SW 1271 (cell line): ENCODE measurements at regions not wholly inside any gene's neighbourhood (a gene's known extent, or its start where the extent isn't known, plus 50 kb on each side); places are given as distances from the start of the nearest gene placed in this dataset.
"Not testable (repeated sequence)": the region's sequence is repeated elsewhere in the genome, so short reads cannot be mapped to it uniquely, and the experiment has no call there.

Source experiments
- DNase-seq, 2 experiments: peaks; one replicate each; lab custom pipeline; 2025; lab: John Stamatoyannopoulos, UW

DNA sequence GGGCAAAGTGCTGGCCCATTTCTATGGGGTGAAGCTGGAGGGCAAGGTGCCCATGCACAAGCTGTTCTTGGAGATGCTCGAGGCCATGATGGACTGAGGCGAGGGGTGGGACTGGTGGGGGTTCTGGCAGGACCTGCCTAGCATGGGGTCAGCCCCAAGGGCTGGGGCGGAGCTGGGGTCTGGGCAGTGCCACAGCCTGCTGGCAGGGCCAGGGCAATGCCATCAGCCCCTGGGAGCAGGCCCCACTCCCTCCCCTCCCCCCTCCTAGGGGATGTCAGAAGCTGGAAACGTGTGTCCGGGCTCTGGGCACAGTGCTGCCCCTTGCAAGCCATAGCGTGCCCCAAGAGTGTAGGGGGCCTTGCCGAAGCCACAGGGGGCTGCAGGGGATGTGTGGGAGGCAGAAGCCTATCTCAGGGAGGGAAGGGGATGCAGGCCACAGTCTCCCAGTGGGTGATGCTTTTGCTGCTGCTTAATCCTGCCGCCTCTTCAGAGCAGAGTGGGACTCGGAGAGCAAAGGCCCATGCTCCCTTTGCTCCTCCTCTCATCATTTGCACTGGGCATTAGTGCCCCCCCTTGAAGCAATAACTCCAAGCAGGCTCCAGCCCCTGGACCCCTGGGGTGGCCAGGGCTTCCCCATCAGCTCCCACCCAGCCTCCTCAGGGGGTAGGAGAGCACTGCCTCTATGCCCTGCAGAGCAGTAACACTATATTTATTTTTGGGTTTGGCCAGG is 85.2 kb downstream of the MRPL57 start:
- DNase-seq, result not testable (repeated sequence)

DNA sequence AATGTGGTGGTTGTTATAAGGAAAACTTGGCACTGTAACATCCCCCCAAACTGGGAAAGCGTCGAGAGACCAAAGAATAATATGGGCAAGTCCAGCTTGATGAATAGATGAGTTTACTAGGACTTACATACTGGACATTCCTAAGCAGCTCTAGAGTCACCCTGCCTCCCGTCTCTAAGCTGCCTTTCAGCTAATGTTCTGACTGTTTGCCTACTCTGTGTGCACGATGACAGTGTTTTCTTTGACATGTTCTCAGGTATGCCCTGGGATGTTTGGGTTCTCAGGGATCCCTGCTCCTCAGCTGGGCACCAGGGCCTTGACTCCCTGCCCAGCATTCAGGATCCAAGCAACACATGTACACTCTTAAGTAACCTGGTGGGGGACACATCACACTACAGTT is 87.5 kb downstream of the MRPL57 start:
- DNase-seq, result not testable (repeated sequence)

DNA sequence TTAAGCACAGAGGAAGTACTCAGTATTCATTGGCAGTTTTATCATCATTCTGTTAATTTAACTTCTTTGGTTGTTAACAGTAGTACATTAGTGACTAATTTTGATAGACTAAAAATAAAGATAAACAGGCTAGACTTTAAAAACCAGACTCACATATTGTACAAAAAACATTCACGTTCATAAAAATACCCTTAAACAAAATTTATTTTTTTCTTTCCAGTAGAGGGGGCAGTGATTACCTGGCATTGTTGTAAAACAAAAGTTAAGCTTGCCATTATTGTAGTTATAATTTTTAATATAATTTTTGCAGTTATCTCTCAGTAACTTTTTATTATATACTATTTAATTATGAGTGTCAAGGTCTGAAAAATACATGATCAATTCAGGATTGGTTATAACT is 92.0 kb downstream of the MRPL57 start:
- not testable (repeated sequence) for DNase-seq

DNA sequence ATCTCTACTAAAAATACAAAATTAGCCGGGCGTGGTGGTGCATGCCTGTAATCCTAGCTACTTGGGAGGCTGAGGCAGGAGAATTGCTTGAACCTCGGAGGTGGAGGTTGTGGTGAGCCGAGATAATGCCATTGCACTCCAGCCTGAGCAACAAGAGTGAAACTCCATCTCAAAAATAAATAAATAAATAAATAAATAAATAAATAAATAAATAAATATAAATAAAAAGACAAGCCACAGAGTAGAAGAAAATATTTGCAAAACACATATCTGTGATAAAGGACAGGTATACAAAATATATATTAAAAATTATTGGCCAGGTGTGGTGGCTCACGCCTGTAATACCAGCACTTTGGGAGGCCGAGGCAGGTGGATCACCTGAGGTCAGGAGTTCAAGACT is 96.0 kb downstream of the MRPL57 start:
- not testable (repeated sequence) for DNase-seq

DNA sequence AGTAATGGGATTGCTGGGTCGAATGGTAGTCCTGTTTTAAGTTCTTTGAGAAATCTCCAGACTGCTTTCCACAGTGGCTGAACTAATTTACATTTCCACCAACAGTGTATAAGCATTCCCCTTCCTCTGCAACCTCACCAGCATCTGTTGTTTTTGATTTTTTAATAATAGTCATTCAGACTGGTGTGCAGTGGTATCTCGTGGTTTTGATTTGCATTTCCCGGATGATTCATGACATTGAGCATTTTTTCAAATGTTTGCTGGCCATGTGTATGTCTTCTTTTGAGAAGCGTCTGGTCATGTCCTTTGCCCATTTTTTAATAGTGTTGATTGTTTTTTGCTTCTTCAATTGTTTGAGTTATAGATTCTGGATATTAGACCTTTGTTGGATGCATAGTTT is 98.0 kb downstream of the MRPL57 start:
- DNase-seq, result not testable (repeated sequence)

DNA sequence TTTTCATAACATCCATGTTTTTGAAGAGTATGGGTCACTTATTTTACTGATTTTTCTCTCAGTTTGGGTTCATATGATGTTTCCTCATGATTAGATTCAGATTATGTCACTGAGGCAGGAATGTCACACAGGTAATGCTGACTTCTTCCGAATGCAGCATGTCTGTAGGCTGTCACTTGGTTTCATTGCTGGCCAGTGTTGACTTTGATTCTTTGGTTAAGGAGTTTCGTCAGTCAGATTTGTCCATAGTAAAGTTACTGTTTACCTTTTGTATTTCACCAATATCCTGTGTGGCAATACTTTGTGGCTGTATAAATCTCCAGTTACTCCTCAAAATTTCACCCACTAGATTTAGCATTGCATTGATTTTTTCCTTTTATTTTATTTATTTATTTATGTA is 105.6 kb downstream of the MRPL57 start:
- no peak for DNase-seq

DNA sequence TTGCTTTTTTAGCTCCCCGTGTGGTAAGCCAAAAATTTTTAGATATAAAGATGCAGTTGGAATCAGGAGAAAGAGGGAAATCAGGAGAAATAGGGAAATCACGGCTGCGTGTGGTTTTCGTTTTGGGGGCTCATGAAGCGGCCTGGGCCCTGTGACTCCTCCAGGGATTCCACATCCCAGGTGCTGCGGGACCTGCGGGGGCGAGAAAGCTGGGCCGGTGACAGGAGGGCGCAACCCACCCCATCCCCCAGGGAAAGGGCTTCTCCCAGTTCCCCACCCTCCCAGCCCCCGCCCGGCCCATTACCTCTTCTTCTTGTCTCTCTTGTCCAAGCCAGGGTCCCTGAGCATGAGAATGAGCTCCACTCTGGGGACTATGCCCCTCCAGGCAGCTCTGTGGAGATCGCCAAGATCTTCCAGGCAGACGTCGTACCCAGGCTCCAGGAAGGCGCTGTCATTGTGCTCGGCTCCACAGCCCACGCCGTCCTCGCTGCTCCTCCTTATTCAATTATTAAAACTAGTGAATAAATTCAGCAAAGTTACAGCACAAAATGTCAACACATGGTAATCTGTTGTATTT is 111.0 kb downstream of the MRPL57 start:
- no peak for DNase-seq

DNA sequence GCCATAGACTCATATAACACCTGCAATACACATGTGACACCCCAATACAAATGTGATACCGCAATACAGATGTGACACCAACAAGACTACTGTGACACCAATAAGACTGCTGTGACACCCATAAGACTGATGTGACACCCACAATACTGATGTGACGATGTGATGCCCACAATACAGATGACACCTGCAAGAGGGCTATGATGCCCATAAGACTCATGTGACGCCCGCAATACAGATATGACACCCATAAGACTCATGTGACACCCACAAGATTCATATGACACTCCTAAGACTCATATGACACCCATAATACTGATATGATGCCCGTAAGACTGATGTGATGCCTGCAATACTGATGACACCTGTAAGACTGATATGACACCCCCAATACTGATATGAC is 113.0 kb downstream of the MRPL57 start:
- DNase-seq, result no peak

DNA sequence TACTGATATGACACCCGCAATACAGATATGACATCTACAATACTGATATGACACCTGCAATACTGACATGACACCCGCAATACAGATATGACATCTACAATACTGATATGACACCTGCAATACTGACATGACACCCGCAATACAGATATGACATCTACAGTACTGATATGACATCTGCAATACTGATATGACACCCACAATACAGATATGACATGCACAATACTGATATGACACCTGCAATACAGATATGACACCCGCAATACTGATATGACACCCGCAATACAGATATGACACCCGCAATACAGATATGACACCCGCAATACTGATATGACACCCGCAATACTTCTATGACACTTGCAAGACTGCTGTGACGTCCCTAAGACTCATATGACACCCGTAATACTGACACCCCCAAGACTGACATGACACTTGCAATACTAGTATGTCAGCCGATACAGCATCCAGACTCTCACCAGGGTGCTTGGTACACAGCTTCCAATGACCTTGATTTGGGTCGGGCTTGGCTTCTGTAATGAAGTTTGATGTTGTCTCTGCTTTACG is 114.1 kb downstream of the MRPL57 start:
- DNase-seq, result not testable (repeated sequence)

DNA sequence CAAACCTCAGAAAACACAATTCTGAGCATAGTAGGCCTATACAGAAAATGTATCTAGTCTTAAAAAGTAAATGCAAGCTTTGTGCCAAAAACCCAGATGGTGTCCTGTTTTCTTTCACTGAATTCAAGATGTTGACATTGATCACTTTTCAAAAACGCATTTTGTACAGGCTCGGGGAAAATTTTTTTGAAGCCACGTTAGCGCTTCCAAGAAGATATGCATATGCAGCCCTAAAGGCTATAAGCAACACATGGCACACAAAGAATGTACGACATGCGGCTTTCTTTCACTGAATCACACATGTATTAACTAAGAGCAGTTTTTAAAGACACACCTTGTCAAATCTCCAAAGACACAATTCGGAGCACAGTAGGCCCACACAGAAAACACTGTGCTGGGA is 115.4 kb downstream of the MRPL57 start:
- DNase-seq, result no peak

DNA sequence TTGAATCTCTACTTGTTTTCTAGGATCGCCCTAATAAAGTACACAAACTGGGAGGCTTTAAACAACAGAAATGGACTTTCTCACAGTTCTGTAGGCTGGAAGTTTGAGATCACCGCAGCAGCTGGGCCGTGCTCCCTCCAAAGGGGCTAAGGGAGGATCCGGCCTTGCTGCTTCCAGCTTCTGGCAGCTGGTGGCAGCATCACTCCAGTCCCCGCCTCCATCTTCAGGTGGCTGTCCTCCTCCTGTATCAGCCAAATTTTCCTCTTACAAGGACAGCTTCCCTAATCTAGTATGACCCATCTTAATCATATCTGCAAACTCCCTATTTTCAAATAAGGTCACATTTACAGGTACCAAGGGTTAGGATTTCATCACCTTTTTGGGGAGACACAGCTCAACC is 120.5 kb downstream of the MRPL57 start:
- peak in 1 of 2 experiments; percentile 13 for DNase-seq

DNA sequence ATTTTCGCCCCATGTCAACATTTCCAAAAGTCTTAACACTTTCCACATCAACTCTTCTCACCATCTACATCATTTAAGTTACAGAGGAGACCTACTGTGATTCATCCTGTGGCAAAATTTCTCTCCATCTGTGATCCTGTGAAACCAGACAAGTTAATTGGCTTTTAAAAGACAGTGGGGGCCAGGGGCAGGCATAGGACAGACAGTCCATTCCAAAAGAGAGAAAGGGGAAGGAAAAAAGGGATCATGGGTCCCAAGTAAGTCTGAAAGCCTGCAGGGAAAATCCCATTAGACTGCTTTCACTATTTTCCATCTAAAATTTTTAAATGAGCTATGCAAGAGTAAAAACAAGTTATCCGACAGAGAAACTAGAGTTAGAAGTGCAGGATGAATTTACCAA is 121.0 kb downstream of the MRPL57 start:
- no peak for DNase-seq

DNA sequence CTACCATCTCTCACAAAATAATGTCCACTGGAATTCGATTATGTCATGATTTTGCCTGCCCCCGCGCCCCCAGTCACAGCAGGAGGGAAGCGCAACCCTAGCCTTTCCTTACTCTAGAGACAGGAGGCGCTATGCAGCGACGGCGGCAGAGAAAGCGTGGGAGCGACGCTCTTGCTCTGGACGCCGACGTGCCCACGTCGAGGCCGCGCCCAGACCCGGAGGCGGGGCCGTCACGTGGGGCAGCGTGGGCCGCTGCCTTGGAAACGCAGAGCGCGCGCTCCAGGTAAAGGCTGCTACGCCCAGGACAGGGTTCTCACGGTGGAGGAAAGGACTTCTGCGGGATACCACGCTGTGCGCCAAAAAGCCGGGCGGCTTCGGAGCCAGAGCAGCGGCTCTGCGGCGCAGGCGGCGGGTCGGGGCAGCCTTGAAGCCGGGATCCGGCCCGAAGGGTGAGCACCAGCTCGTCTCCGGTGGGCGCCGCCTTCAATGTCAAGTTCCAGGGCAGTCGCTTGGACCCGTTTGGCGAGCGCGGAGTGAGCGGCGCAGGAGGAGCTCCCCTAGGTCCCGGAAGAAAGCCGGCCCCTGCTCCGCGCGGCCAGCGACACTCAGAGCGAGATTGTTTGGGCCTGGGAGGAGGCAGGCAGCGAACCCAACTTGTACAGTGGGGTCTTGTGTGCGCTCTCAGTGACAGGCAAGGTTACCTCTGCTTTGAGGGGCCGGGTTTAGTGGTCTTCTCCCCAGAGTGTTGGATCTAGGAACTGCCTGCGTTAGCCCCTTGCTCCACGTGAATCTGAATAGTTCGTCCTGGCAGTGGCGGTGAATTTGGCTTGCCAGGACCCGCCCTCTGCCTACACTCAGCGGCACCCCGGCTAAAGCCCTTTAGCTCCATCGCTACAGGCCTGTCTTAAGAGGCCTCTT is 121.7 kb downstream of the MRPL57 start:
- DNase-seq, result peak; percentile 60 to 74

DNA sequence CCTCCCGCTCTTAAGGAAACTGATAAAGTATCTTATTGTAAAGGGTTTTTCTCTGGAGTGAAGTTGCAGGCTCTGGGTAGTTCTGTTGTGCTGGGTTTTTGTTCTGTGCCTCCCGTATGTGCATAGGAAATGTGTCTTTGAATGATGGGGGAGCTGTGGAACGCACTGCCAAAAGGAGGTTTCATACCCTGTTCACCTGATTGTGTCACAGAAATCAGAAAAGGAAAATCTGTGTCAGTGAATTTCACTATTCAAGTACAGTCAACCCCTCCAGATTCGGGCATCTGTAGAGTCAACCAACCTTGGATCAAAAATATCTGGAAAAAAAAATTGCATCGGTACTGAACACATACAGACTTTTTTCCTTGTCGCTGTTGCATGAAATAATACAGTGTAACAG is 127.8 kb downstream of the MRPL57 start:
- DNase-seq, result no peak

DNA sequence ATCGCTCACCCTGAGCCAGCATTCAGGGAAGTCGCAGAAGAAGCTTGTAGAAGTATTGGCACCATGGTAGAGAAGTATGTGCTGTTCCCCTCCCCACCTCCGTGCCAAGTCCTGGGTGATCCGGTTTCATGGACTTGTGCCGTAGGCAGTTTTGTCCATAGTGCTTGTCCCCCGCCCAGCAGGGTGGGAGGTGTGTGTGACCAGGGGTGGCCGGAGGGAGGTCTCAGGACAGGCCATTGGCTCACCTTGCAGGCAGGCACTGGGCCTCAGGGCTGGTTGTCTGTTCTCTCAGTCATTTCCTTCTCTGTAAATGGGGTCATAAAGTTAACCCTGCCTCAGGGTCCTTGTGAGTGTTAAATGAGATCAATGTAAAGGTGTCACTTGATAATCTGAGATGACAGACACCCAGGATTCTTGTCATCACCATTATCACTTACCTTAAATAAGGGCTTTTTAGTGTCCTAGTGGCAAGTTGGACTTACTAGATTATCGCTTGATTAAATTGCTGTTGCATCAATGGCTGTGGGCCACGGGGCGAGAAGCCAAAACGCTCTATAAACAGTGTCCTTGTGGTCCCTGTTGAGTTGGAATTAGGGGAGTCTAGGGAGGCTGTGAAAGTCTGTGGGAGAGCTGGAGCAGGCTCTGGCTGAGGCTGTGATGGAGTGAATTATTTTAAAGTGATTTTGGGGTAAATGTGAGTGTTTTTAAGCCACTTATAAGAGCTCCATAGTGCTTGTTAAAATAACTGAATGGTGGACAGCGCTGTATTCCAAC is 130.0 kb downstream of the MRPL57 start:
- not testable (repeated sequence) for DNase-seq

DNA sequence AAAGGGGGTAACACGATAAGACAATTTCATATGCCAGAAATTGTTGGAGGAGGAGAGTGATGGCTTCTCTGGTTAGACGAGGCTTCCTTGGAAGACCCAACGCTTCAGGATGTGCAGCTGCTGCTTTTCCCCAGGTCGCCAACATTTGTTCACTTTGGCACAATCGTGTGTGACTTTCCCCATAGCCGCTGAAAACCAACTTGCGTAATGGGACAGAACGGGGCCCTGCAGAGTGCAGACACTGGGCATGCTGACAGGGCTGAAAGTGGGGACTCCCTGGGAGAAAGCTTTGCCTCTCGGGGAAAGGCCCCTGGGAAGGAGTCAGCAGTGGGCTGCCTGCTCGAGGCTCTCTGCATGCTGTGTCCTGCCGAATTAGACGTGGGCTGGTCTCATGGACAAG is 130.7 kb downstream of the MRPL57 start:
- not testable (repeated sequence) for DNase-seq

DNA sequence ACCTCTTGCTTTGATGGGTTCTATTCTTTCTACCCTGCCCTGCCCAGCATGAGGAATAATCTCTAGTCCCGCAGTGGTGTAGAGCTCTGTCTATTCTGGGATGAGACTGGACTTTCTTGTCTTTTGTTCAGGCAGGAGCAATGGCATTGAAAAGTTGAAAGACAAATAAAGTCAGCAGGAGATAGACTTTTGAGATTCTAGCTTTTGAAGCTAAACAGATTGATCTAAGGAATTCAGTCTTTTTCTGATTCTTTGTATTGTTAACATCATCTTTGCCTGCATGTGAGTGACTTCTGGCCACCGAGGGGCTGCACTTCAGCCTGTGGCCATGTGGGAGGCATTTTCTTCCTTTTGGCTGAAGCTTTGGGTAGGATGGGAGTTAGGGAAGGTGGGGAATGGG is 132.4 kb downstream of the MRPL57 start:
- DNase-seq, result no peak

DNA sequence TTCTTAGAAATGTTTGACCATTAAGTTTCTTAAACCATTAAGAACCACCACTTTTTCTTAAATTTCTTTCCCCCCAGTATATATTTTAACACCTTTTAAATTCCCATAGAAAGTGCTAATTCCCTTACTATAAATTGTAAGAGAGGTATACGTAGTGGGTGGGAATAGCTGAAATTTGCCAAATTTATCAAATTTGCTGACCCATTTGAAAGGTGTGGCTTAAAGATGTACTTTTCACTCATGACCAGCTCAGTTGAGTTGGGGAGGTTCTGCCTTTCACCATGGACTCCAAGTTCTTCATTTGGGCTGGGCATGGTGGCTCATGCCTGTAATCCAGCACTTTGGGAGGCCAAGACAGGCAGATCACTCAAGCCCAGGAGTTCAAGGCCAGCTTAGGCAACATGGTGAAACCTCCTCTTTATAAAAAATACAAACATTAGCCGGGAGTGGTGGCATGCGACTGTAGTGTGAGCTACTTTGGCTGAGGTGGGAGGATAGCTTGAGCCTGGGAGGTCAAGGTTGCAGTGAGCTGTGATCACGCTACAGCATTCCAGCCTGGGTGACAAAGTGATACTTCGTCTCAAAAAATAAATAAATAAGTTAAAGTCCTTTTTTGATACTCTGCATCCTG is 133.2 kb downstream of the MRPL57 start:
- no peak for DNase-seq

DNA sequence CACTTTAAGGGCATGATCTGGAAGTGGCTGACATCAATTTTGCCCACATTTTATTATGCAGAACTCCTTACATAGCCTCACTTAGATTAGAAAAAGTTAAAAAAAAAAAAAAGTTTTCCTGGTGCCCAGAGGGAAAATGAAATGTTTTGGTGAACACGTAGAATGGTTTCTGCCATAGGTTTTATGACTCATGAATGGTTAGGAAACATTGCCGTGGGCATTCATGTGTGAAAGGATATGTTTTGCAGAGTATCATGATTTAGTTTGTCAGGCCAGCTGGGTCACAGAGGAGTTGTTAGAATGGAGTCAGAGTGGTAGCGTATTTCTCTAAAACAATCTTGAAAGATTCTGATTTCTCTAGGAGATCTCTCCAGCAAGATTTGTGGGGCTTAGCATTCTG is 133.8 kb downstream of the MRPL57 start:
- no peak for DNase-seq

DNA sequence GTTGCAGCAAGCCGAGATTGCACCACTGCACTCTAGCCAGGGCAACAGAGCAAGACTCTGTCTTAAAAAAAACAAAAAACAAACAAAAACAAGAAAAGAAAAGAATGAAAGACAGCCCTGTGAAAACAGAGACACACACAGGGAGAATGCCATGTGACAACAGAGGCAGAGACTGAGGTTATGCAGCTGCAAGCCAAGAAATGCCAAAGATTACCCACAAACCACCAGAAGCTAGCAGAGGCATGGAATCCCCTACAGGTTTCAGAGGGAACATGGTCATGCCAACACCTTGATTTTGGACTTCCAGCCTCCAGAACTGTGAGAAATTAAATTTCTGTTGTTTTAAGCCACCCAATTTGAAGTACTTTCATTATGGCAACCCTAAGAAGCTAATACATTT is 138.5 kb downstream of the MRPL57 start:
- not testable (repeated sequence) for DNase-seq

DNA sequence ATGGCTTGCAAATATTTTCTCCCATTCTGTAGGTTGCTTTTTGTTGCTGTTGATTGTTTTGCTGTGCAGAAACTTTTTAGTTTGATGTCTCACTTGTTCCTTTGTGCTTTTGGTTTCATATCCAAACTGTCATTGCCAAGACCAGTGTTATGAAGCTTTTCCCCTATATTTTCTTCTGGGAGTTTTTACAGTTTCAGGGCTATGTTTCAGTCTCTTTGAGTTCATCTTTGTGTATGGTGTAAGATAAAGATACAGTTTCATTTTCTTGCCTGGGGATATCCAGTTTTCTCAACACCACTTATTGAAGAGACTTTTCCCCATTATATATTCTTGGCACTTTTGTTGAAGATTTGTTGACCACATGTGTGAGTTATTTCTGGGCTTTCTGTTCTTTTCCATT is 139.9 kb downstream of the MRPL57 start:
- no peak for DNase-seq
